Activated T-cell treated with anti-CD3 and anti-CD28 coated beads, Interleukin-2, amount 50 U/mL, for 4 hours (primary cell): ENCODE measurements at regions not wholly inside any gene's neighbourhood (a gene's known extent, or its start where the extent isn't known, plus 50 kb on each side); places are given as distances from the start of the nearest gene placed in this dataset.

Experiments used
- ATAC-seq, 2 donors: fragments of 200-7000 bp; cut with Tn5 transposase; one replicate each; pipeline ENCODE4 v1.10.0; 2021
- DNase-seq: peaks from one replicate; pipeline ENCODE4 v3.0.0-alpha.2; 2020
- H3K27me3 Mint-ChIP-seq: one replicate; pipeline ENCODE4 v1.8.0; 2021; ENCODE audit warnings: low read depth, mixed read lengths
- H3K36me3 Mint-ChIP-seq: one replicate; pipeline ENCODE4 v1.8.0; 2022; ENCODE audit warnings: mixed read lengths; ENCODE audit not compliant: insufficient read depth
- H3K4me1 Mint-ChIP-seq: one replicate; pipeline ENCODE4 v1.8.0; 2021; ENCODE audit warnings: low read depth, mixed read lengths
- H3K4me3 Mint-ChIP-seq: one replicate; pipeline ENCODE4 v1.8.0; 2021; ENCODE audit warnings: mild to moderate bottlenecking, moderate library complexity, mixed read lengths
- H3K9me3 Mint-ChIP-seq: one replicate; pipeline ENCODE4 v1.8.0; 2021; ENCODE audit warnings: mixed read lengths

GRCh38 chr4:145297556-145297955, 117.2 kb upstream of the OTUD4 start:
- Mint-ChIP-seq H3K4me1 (peaks cover 15% of the 10 kb centered on the region), H3K9me3 (no peaks in the 10 kb centered on the region), H3K27me3 (peaks cover 10% of the 10 kb centered on the region), H3K4me3 (no peak overlapping the region), H3K36me3 (no peaks in the 10 kb centered on the region)
- ATAC-seq (no peak), DNase-seq (no peak)

- peaks cover 15% of the 10 kb centered on the region for H3K4me1 Mint-ChIP-seq
- DNase-seq (no peak), ATAC-seq (no peak)
- peaks cover 12% of the 10 kb centered on the region for H3K27me3 Mint-ChIP-seq
- H3K9me3 Mint-ChIP-seq: no peaks in the 10 kb centered on the region
- no peaks in the 10 kb centered on the region for H3K36me3 Mint-ChIP-seq
- H3K4me3 Mint-ChIP-seq: no peak overlapping the region
These were observed 115.2 kb upstream of the OTUD4 start for GRCh38 chr4:145295547-145295946.

DNA sequence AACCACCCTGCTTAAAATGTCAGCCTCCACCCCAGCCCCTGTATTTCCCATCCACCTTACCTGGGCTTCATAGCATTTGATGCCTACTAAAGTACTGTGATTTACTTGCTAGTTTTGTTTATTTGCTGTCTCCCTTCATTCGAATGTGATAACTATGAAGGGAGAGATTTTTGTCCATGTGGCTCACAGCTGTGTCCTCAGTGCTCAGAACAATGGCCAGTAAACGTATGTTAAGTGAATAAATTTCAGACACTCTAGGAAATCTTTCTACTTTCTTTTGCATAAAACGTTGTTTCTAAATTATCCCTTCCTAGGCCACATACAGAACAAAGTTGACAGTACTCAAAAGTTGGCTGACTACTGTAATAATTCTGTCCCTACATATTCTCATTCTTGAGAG, 114.7 kb upstream of the OTUD4 start:
- Mint-ChIP-seq H3K4me3 (no peak overlapping the region), H3K9me3 (no peaks in the 10 kb centered on the region), H3K4me1 (peaks cover 11% of the 10 kb centered on the region), H3K36me3 (no peaks in the 10 kb centered on the region), H3K27me3 (peaks cover 11% of the 10 kb centered on the region)
- no peak for ATAC-seq
- no peak for DNase-seq

DNA sequence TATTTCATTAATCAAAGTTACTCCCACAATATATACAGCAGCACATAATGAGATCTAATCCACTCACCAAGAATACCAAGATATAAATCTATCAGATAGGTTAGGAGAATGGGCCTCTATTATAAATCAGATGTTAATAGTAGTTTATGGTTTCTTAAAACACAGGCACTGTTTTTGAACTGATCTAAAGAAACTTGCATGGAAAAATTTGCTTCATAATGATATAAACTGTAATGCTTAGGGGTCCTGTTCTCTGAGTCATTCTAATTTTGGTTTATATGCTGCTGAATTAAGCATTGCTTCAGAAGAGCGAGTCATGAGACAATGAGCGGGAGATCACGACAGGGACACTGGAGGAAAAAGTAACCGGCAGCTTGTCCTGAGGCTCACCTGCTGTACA, 113.3 kb upstream of the OTUD4 start:
- Mint-ChIP-seq H3K36me3 (no peaks in the 10 kb centered on the region), H3K27me3 (peaks cover 11% of the 10 kb centered on the region), H3K4me3 (no peak overlapping the region), H3K4me1 (no peaks in the 10 kb centered on the region), H3K9me3 (no peaks in the 10 kb centered on the region)
- ATAC-seq: no peak
- DNase-seq: no peak

DNA sequence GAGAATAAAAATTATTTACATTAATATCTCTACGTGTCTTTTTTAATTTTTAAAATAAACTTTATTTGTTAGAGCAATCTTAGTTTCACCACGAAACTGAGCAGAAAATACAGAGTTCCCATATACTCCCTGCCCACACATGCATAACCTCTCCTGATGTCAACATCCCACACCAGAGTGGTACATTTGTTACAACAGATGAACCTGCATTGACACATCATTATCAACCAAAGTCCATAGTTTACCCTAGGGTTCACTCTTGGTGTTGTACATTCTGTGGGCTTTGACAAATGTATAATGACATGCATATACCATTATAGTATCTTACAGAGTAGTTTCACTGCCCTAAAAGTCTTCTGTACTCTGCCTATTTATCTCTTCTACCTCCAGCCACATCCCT, 110.6 kb upstream of the OTUD4 start:
- no peaks in the 10 kb centered on the region for H3K9me3 Mint-ChIP-seq
- DNase-seq (no peak), ATAC-seq (no peak)
- peaks cover 6% of the 10 kb centered on the region for H3K27me3 Mint-ChIP-seq
- H3K4me3 Mint-ChIP-seq: no peak overlapping the region
- H3K36me3 Mint-ChIP-seq: no peaks in the 10 kb centered on the region
- no peaks in the 10 kb centered on the region for H3K4me1 Mint-ChIP-seq

DNA sequence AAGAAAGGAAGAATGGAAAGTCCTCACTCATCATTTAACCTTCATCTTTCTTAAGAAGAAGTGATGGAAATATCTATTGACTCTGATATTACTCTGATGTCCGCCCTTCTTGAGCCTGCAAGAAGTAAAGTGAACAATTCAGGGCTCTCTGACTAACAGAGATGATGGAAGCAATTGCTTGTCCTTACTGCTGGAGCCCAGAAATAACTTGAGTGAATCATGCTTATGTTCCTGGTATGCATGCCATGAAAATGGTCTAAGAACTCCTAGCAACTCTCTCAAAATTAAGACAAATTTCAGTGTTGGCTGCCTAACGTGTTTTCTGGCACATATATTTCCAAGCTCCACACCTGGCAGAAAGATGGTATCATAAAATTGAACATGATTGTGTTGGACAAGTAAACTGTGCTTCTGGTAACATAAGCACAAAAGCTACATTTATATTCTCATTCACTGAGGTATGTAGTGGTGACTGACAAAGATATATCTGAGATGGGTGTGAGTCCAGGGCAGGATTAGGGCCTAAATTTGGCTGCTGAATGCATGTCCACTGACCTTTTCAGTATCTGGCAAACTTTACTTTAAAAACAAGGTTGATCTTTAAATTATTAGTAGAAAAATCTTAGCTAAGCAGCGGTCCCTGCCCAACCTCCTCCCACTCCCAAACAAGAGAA, 109.2 kb upstream of the OTUD4 start:
- Mint-ChIP-seq H3K9me3 (no peaks in the 10 kb centered on the region), H3K4me3 (no peak overlapping the region), H3K4me1 (no peaks in the 10 kb centered on the region), H3K36me3 (no peaks in the 10 kb centered on the region), H3K27me3 (peaks cover 6% of the 10 kb centered on the region)
- no peak for ATAC-seq
- no peak for DNase-seq

DNA sequence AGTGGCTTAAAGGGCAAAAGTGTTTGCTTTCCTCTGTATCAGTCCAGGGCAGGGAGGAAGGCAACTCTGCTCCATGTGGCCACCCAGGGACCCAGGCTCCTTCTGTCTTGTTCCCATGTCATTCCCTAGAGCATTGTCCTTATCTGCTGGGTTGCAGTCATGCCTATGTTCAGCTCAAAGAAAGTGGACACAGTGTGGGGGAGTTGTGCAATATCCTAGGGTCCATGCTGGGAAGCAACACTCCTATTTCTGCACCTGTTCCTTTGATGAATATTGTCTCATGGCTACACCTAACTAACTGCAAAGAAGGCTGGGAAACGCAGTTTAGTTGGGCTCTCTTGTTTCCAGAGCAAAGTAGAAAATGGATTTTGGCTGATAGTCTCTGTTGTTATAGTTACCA, 107.0 kb upstream of the OTUD4 start:
- Mint-ChIP-seq H3K4me3 (no peak overlapping the region), H3K4me1 (no peaks in the 10 kb centered on the region), H3K27me3 (peaks cover 6% of the 10 kb centered on the region), H3K36me3 (no peaks in the 10 kb centered on the region), H3K9me3 (no peaks in the 10 kb centered on the region)
- no peak for ATAC-seq
- no peak for DNase-seq

- ATAC-seq (no peak), DNase-seq (no peak)
- Mint-ChIP-seq H3K4me3 (no peak overlapping the region), H3K9me3 (no peaks in the 10 kb centered on the region), H3K4me1 (no peaks in the 10 kb centered on the region), H3K27me3 (peaks cover 2% of the 10 kb centered on the region), H3K36me3 (no peaks in the 10 kb centered on the region)
These were observed 105.5 kb upstream of the OTUD4 start for GRCh38 chr4:145285928-145286327.

DNA sequence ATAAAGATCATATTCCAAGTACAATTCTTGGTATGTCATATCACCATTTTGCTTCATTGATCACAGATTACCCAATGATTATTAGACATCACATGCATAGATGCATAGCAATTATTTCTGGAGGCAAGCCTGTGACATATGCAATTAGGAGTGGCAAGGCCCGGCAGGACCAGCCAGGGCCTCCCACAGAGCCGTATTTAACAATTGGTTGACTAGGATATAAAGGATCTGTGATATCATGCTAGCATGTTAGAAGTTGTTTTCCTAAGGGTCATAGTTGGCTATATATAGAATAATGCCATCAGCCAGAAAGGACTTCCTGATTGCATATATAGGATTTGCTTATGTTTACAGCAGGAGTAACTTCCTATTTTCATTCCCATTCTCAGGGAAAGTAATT, 103.5 kb upstream of the OTUD4 start:
- Mint-ChIP-seq H3K27me3 (peaks cover 2% of the 10 kb centered on the region), H3K4me3 (no peak overlapping the region), H3K36me3 (no peaks in the 10 kb centered on the region), H3K4me1 (no peaks in the 10 kb centered on the region), H3K9me3 (no peaks in the 10 kb centered on the region)
- ATAC-seq (no peak), DNase-seq (no peak)

DNA sequence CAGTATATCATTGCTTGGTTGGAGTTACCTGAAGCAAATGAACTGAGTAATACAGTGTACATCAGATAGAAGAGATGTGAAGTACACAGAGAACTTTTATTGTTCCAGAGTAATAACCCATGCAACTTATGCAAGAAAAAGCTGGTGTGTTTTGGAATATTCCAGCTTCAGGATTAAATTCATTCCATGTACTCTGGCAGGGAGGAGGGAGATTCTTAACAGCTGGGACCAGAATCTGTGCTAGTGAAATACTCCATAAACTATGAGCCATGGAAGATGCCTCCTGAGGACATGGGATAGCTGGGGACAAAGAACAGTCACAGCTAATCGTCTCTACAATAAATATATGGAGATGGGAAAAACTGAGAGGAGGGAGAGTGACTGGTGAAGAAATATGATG, 101.6 kb upstream of the OTUD4 start:
- no peaks in the 10 kb centered on the region for H3K9me3 Mint-ChIP-seq
- no peaks in the 10 kb centered on the region for H3K36me3 Mint-ChIP-seq
- H3K27me3 Mint-ChIP-seq: peaks cover 3% of the 10 kb centered on the region
- ATAC-seq (no peak), DNase-seq (no peak)
- H3K4me1 Mint-ChIP-seq: no peaks in the 10 kb centered on the region
- no peak overlapping the region for H3K4me3 Mint-ChIP-seq

DNA sequence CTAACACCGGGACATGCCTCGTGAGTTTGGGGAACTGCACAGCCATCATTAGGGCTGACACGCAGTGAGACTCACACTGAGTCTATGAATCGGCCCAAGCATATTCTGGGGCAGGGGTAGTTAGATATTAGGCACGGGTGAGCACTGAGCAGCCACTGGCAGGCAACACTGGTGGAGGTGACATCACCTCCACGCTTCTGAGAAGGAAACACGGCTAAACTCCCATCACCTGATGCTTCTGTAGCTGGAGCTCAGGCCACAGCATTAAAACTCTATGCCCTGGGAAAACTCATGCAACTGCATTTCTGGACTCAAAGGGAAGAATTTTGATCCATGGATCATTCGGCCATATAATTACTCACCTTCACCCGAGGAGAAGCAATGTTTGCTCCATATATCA, 100.8 kb upstream of the OTUD4 start:
- H3K36me3 Mint-ChIP-seq: no peaks in the 10 kb centered on the region
- ATAC-seq (no peak), DNase-seq (no peak)
- H3K9me3 Mint-ChIP-seq: no peaks in the 10 kb centered on the region
- no peaks in the 10 kb centered on the region for H3K4me1 Mint-ChIP-seq
- peaks cover 3% of the 10 kb centered on the region for H3K27me3 Mint-ChIP-seq
- no peak overlapping the region for H3K4me3 Mint-ChIP-seq

GRCh38 chr4:145280541-145280940, 100.2 kb upstream of the OTUD4 start:
- DNase-seq: no peak
- Mint-ChIP-seq H3K9me3 (no peaks in the 10 kb centered on the region), H3K27me3 (peaks cover 3% of the 10 kb centered on the region), H3K4me3 (no peak overlapping the region), H3K36me3 (no peaks in the 10 kb centered on the region), H3K4me1 (no peaks in the 10 kb centered on the region)
- no peak for ATAC-seq

DNA sequence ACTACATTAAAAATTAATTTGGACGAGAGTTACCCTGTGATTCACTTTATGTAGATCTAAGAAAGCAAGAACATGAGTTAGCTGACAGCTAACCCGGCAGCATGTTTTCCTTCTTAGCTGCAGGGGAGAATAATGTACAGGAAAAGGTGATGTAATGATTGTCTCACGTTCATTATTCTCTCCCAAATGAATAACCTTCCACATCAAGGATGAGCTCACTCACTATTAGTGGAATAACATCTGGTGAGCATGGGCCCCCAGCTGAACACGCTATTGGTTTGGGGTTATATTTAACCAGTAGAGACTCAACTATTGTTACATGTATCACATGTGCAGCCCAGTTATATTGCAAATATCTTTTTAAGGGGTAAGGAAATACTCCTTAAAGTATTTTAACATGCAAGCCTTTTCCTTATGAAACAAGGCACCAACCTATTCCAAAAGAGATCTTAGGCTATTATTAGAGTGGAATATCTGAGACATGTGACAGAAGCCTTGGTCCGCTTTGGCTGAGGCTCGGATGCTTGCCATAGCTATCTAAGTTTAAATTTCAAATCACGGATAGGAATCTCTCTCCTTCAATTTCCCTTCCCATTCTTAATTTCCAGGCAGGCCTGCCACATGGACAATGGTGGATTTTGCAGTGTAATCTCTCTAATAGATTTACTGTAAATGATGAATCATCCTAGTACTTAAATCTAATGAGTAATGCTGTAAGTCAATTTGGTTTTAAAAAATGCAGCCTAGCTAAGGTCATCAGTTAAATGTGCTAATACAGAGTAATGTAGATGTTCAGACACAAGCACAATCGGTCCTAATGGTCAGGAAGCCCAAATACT, 99.0 kb upstream of the OTUD4 start:
- H3K4me1 Mint-ChIP-seq: no peaks in the 10 kb centered on the region
- no peak for ATAC-seq

DNA sequence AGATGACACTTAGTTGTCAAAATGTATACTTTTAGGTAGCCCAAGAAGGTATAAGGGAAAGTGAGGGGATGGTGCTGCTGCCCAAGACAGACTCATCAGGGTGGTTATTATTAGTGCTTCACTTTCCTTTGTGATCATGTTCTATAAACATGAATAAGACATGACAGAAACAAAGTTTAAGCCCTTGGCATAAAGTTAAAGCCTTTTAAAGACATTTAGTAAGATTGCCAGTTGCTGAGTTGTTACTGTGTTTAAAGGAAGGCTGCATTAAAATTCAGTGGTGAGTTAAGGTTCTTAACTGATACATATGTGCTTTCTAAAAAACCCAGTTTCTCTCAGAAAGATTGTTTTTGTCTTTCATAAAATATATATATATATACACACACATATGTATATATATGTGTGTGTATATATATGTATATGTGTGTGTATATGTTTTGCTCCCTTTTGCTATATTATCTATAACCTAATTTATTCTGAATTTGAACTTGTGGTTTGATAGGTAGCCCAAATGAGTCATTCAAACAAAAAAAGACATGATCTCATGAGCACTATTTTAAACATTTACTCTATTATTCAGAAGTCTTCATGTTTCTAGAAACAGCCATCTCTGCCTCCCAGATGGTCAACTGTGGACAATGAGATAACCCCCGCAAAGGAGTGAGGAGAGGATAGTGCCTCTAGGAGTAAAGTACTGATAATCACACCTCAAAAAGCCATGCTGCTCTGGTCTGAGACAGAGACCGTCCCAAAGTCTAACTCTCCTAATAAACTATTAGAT, 98.1 kb upstream of the OTUD4 start:
- no peaks in the 10 kb centered on the region for H3K4me1 Mint-ChIP-seq
- H3K4me3 Mint-ChIP-seq: no peak overlapping the region
- peaks cover 3% of the 10 kb centered on the region for H3K27me3 Mint-ChIP-seq
- DNase-seq: no peak
- H3K36me3 Mint-ChIP-seq: no peaks in the 10 kb centered on the region
- H3K9me3 Mint-ChIP-seq: no peaks in the 10 kb centered on the region
- no peak for ATAC-seq

More for the DNA sequence above, 99.0 kb upstream of the OTUD4 start:
- H3K36me3 Mint-ChIP-seq: no peaks in the 10 kb centered on the region
- no peak overlapping the region for H3K4me3 Mint-ChIP-seq
- no peak for DNase-seq
- H3K9me3 Mint-ChIP-seq: no peaks in the 10 kb centered on the region
- peaks cover 3% of the 10 kb centered on the region for H3K27me3 Mint-ChIP-seq
